ENCODE measurements at regions not wholly inside any gene's neighbourhood (a gene's known extent, or its start where the extent isn't known, plus 50 kb on each side); places are given as distances from the start of the nearest gene placed in this dataset.
A peak's percentile ranks its signal among the peaks of the same experiment; 100 is the strongest.
"Not testable (repeated sequence)": the region's sequence is repeated elsewhere in the genome, so short reads cannot be mapped to it uniquely, and the experiment has no call there.

DNA sequence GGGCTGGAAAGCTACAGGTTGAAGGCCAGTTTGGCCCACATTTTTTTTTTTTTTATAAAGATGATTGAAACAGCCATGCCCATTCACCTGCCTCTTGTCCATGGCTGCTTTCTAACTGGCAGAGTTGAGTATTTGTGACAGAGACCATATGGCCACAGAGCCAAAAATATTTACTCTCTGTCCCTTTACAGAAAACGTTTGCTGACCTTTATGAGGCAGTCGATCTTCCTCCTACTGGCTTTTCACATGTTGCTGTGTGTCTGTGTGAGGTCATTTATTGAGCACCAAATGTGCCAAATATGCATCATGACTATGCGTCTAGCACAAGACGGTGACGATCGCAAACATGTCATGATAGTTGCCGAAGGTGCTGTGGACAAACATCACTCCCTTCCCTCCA, 200.6 kb upstream of the FRG1 start:
- DNase-seq: not testable (repeated sequence)

DNA sequence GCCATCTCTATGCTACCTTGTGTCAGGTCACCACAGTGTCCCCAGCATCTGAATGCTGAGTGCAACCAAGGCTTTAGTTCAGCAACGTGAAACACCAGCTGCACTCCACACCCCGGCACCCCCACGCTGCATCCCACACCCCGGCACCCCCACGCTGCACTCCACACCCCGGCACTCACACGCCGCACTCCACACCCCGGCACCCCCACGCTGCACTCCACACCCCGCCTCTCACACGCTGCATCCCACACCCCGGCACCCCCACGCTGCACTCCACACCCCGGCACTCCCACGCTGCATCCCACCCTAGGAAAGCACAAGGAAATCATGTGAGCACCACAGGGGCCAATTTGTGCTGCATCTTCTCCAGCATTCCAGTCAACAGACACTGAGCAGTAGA, 199.8 kb upstream of the FRG1 start:
- DNase-seq: no peak

DNA sequence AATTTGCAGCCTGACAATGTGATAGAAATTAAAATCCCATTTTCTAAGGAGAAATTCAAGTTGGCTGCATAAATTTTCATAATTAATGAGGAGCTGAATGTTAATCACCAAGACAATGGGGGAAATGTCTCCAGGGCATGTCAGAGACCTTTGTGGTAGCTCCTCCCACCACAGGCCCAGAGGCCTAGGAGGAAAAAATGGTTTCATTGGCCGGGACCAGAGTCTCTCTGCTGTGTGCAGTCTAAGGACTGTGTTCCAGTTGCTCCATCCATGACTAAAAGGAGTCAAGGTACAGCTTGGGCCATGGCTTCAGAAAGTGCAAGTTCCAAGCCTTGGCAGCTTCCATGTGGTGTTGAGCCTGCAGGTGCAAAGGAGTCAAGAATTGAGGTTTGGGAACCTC, 187.6 kb upstream of the FRG1 start:
- not testable (repeated sequence) for DNase-seq

DNA sequence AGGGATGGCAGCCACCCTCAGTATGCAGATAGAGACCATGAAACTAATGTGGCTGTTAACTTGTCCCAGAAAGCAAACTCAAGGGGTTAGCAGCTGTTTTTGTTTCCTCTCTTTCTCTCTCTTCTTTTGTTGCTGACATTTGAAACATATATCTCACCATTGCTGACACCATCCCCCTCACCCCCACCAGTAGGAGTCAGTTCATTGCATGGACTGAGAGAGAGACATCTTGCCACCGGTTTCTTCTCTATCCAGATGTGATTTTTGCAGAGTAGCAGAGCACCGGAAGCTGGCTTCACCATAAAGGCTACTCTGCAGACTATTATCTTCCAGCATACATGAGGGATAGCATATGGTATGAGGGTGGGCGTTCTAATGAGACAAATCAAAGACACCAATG, 177.1 kb upstream of the FRG1 start:
- DNase-seq: no peak

DNA sequence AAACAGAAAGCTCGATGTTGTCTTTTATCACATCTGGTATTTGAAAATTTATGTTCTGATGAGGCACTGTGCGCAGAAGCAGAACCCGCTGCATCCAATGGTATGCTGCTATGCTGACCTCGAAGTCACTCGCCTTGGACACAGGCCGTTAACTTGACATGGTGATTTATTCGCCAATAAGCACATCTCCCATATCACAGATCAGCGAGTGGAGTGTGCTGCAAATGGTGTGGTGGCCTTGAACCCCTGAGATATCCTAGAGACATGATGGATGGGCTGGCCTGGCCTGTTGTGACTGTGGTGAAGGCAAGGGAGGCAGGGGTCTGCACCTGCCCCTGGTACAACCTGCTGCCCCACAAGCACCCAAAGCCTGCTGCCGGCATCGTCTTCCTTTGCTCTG, 175.4 kb upstream of the FRG1 start:
- DNase-seq: no peak

DNA sequence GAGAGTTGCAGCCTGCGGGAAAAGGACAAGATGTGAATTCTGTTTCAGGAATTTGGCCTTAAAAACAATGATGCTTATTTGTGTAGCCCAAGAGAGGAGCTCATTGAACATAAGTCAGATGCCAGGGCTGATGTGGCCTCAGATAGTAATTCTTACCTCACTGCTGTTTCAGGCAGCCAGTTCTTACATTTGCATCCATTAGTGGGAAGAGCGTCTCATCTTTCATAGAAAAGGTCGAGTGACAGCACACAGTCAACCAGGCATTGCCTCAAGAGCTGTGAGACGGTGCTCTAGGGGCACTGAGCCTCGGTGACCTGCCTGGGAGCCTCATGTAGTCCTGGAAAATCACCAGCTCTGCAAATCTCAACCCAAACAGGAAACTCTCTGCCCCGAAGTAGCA, 174.9 kb upstream of the FRG1 start:
- no peak for DNase-seq

DNA sequence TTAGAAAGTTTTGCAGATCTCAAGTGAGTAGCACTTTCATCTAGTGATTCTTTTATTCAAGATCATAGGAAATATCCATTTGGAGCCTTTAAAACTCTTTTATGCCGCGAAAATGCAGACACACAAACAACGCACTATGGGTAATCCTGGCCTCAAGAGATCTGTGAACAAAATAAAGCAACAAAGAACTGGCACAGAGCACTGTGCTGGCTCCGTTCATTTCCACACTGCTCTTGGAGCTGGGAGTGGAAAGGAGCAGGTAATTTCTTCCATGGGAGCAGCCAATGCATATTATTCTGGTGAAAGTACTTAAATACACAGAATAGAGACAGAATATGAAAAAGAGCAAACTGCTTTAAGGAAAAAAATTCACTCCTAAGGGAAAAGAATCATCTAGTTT, 172.7 kb upstream of the FRG1 start:
- DNase-seq: no peak

DNA sequence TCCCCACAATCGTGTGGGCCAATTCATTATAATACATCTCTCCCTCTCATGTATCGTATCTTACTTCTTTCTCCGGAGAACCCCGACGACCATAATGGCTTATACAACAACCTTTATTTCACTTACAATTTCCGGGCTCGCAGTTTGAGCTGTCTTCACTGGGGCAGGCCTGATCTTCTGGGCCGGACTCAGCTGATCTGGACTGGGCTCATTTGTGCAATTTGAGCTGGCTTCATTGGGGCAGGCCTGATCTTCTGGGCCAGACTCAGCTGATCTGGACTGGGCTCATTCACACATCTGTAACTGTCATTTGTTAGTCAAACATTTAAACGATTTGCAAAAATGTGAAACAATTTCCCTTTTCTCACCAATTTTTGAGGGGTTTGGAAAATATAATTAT, 171.5 kb upstream of the FRG1 start:
- DNase-seq: no peak

DNA sequence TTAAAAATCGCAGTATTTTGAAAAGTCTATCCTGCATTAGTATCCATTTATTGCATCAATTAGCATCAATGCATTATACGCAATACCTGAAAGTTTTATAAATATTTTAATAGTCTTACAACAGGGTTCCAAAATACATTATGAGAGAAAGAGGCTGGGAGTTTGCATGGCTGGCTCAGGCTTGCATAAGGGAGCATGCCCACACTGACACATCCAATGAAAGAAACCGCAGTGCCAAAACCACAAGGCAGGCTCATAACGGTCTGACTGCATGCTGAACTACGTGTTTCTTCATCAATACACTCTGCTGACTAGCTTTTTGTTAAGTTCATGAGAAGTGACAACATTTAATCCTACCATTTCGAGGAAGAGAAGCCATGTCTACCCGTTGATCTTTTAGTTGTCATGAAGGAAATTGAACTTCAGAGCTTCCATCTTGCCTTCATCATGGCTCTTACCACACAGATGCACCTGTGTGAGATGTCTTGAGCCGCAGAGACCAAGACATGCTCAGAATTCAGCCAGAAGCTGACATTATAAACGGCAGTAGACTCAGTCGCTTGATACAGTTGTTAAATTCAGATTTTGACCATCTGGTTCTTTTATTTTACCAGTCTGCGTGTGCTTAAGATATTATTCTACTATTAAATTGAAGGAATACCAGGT, 168.8 kb upstream of the FRG1 start:
- no peak for DNase-seq

DNA sequence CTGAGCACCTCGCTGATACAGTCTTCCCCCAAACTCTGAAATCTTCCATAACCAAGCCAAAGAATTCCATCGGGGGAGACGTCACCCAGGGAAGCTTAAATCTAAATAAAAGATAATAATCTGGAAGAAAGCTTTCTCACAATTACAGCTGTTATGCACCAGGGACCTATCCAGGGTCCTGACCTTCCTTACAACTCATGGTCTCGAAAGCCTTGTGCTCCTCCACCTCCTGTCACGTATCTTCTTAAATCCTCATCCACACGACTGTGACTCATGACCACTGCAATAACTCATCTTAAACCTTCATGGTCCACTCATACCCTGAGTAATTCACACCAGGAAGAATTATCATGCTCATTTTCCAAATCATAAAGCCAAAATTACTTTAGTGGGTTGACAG, 166.8 kb upstream of the FRG1 start:
- no peak for DNase-seq

DNA sequence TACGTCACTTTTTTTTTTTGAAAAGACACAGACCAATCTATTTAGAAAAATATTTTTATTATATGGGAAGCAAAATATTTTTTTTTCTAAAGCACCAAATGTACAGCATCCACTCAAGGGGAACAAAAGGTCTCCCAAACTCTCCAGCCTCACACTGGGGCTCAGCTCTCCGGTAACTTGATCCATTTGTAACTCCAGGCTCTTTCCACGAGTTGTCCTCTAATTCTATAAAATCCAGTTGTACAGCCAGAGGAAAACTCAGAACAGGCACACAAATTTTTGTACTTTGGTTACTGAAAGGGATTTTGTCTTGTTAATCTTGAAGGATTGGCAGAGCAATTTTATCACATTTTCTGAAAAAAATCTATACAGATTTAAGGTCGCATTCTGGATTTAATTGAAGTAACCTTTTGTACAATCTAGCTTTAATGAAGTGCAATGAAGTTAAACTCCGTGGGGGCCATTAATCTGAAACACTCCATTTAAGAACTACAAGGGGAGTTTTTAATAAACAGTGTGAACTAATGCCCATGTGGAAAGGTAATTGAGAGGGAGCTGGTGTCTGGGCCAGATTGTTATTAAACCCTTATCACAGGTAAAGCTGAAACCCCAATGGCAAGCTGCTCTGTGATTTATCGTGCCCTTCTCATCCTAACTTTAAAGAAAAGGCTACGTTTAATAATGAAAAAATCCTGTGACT, 161.2 kb upstream of the FRG1 start:
- DNase-seq: no peak

DNA sequence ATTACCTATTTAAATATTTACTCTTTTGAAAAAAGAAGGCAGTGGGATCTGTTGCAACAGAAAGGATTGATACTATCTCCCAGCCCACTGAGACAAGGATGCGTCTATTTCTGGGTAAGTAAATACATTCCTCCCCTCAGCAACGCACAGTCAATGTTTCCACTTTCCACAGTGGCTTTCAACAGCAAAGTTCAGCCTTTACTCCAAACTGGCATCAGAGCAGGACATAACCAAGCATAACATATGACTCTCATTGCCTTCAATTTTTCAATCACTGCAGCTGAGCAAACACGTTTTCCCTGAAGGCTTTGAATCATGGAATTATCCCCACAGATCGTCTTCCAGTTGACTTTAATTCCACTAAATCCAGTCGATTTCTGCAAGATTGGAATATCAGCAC, 160.3 kb upstream of the FRG1 start:
- no peak for DNase-seq

DNA sequence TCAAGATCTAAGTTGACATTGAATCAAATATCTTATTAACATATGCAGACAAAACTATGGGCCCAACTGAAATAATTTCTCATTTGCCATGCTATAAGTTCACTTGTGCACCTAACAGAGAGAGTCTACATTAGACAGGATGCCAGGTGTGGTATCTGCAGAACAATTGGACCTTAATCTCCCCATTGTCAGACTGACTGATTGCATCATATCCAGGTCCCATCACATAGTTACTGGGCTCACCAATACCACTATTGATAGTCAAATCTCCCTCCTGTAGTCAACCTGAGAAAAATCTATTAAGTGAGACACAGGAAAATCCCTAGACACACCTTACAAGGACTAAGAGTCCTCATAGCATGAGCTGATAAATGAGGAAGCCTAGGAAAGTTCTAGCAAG, 156.0 kb upstream of the FRG1 start:
- DNase-seq: no peak

DNA sequence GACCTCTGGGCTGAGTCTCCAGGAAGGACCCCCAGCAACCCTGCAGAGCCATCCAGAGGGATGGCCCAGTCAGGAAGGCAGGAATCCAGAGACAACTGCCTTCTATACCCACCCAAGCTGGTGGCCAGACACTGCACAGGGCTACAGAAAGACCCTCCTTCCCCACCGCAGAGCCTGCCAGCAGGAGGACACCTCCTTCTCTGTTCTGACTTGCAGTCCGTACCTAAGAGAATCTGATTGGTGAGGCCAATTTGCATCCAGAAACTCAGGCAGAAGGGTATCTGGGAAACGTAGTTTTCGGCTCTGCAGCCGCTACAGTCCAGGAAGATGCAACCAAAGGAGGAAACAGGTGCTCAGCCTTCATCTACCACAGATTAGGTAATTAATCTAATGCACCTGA, 155.4 kb upstream of the FRG1 start:
- no peak for DNase-seq

DNA sequence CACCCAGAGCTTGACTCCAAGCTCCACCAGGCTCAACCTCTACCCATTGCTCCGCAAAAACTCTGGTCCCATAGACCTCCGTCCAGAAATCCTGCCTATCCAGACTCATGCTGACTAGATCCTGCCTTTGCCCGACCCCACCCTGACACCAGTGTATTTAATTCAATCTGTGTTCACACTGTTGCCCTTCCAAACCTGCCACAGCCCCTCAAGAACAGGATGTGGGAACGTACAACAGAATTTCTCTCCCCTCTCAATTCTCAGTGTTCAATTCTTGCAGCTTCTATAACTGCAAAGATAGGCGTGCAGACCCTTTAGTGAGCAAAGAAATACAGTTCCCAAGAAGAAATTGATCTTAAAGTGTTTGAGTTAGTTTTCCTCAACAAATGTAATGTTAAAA, 154.2 kb upstream of the FRG1 start:
- DNase-seq: no peak

DNA sequence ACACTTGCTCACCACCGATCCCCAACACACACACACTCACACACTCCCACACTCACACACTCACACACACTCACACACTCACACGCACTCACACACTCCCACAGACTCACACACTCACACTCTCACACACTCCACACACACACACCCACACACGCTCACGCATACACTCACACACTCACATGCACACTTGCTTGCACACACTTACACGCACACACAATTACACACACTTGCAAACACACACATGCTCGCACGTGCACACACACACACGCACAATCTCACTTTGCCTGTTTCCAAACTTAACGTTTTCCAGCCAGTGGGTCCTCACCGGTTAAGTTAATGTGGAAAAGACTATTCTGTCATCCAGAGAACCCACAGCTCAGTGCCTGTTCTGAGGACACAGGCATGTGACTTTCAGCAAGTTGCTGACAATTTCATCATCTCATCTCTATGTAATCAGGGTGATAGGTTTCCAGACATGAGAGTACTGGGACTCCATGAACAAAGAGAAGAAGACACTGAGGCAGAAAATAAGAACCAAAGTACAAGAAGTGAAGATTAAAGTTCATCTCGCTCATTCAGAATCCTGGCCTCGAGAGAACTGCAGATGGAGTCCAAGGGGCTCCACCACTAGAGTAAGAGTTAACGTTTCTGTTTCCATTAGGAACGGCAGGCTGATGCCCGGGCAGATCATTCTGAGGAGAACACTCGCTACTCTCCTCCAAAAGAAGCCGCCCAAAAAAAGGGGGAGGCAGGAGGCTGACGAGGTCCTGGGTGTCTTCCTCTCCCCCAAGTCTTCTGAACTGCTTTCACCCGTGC, 153.2 kb upstream of the FRG1 start:
- DNase-seq: no peak

DNA sequence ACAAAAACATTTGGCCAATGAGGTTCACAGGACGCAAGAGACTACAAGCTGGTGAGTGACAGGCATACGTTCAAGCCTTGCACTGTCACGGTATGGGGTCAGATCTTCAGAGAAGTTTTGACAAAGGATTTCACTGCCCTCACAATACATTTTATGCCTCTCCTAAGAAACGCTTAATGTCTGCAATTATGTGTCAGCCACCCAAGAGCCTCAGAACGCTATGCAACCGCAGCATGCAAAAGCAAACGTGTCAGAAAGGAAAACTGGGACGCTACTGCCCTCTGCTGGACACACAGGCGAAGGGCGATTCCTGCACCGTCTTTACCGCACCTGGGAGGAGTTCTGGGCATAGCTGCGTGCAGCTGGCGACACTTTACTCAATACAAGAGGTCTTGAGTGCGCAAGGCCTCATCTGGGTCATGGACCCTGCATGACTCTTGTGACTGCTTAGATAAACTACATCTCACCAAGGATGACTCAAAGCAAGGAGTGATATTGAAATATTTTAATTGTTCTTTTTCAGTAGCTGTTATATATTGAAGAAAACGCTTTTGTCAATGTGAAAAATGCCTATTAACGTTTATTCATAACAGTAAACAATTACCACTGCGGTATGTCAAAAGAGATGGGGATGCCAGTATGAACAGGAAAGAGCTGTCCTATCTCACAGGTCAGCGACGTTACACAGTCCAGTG, 147.6 kb upstream of the FRG1 start:
- DNase-seq: peak in 49 of 51 donors; percentile 4 to 84 (median 49)

DNA sequence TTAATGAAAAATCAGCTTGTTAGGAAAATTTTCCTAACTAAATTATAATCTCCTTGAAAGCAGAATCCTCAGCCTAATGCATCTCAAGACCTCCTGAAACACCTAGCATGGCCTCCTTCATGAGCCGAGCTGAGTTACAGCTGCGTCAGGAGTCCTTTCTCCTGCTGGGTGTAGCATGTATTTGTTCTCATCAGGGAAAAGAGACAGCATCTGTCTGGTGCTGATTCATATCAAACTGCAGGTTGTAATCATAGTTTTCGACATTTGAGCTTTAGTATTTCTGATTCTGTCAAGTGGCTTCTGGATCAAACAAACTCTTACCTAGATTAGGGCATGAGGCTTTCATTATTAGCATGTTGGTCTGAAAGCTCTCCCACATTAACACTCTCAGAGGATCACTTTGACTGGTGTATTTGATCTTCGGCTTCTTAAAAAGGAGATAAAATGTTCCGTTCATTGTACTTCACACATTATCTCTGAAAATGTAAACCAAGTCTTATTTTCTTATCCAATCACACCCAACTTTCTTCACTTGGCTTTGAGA, 140.1 kb upstream of the FRG1 start:
- DNase-seq: no peak

DNA sequence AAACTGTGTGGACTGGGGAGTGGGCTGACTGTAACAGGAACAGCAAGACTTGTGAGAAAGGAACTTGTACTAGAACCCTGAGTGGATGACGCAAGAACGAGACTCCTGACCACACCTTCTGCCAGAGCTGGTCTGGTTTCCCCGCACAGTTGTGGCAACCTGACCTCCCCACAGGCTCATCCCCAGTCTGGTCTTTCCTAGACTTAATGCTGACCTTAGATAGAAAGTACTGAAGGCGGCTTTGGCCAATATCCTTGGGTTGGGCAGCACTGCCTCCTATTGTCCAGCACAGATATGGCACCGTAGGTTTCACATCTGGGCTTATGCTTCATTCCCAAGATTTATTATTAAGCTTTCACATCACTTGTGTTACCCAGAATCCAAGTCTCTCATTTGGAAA, 137.8 kb upstream of the FRG1 start:
- no peak for DNase-seq

DNA sequence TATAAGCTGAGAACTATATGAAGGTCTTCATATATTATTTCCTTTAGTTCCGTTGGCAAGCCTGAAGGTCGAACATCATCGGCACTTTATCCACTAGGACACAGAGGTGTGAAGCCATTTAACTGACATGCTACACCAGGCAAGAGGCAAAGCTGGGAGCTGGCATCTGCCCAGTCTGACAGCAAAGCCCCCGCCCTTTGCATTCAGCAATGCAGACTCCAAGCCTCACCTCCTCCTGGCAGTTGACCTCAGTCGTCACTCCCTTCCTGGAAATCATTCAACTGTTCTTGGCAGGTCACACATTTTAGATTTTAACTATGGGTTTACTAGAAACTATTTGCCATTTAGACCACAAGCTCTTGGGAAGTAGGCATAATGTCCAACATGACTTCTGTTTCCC, 135.8 kb upstream of the FRG1 start:
- no peak for DNase-seq

DNA sequence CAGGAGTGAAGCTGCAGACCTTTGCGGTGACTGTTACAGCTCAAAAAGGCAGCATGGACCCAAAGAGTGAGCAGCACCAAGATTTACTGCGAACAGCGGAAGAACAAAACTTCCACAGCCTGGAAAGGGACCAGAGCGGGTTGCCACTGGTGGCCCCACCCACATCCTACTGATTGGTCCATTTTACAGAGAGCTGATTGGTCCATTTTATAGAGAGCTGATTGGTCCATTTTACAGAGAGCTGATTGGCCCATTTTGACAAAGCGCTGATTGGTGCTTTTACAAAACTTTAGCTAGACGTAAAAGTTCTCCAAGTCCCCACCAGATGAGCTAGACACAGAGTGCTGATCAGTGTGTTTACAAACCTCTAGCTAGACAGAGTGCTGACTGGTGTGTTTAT, 134.2 kb upstream of the FRG1 start:
- no peak for DNase-seq

DNA sequence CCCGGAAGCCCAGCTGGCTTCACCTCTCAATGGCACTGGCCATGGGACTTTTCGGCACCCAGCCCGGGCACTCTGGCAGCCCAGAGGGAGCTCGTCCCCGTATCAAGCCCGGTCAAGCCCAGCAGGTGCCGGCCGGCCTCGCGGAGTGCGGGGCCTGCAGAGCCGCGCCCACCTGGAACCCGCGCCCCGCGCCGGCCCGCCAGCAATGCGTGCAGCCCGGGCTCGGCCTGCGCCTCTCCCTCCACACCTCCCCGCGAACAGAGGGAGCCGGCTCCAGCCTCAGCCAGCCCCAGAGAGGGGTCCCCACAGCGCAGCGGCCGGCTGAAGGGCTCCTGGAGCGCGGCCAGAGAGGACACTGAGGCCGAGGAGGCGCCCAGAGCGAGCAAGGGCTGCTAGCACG, 133.6 kb upstream of the FRG1 start:
- no peak for DNase-seq

All from hypothalamus (tissue), 51 donors.